IMR-90 (cell line): ENCODE measurements at regions not wholly inside any gene's neighbourhood (a gene's known extent, or its start where the extent isn't known, plus 50 kb on each side); places are given as distances from the start of the nearest gene placed in this dataset.

Source experiments
- ATAC-seq: fragments of 200-7000 bp; cut with Tn5 transposase; 2 replicates; pipeline ENCODE4 v1.9.1; 2020; ENCODE audit warnings: low read depth, mild to moderate bottlenecking, moderate library complexity
- BruUV-seq: library from RNA; stranded (reverse); fragments of 400-500 nt; replicated peaks from 2 replicates; lab custom pipeline; 2021; lab: Mats Ljungman, UMichigan
- CTCF ChIA-PET: fragments of 300-600 bp; formaldehyde crosslinking; extraction: SDS; loops from one replicate; lab custom pipeline; 2021; ENCODE audit warnings: antibody characterized with exemption; lab: Yijun Ruan, JAX
- POLR2A ChIA-PET: fragments of 300-600 bp; sonication (Branson Sonifier 250); formaldehyde crosslinking; loops from one replicate; lab custom pipeline; 2022; ENCODE audit warnings: antibody characterized with exemption; ENCODE audit not compliant: unreplicated experiment; lab: Charles Lee
- DNase-seq: peaks from one replicate; pipeline ENCODE4 v3.0.0; 2013
- H2AFZ ChIP-seq: replicated peaks from 2 replicates; pipeline ENCODE3; 2013; ENCODE audit warnings: low read length, mild to moderate bottlenecking; ENCODE audit not compliant: poor library complexity
- H2AK5ac ChIP-seq: 2 replicates; pipeline ENCODE4 v1.6.1; 2013; ENCODE audit warnings: low read depth, low read length, inconsistent platforms
- H2AK9ac ChIP-seq: replicated peaks from 2 replicates; pipeline ENCODE3; 2013; ENCODE audit warnings: mild to moderate bottlenecking, low read depth, low read length, moderate library complexity; ENCODE audit not compliant: poor library complexity
- H2BK120ac ChIP-seq: 2 replicates; pipeline ENCODE4 v1.6.1; 2013; ENCODE audit warnings: low read depth, low read length, inconsistent platforms
- H2BK15ac ChIP-seq: 3 replicates; pipeline ENCODE4 v1.6.1; 2013; ENCODE audit warnings: low read depth, low read length, inconsistent platforms
- H2BK20ac ChIP-seq: 2 replicates; pipeline ENCODE4 v1.6.1; 2013; ENCODE audit warnings: low read depth, mild to moderate bottlenecking, inconsistent platforms, low read length, moderate library complexity
- H2BK5ac ChIP-seq: 2 replicates; pipeline ENCODE4 v1.6.1; 2013; ENCODE audit warnings: mild to moderate bottlenecking, low read depth, low read length, inconsistent platforms; ENCODE audit not compliant: poor library complexity, severe bottlenecking
- H3K14ac ChIP-seq: replicated peaks from 2 replicates; pipeline ENCODE4 v1.6.1; 2013; ENCODE audit warnings: low read depth, low read length, inconsistent platforms
- H3K18ac ChIP-seq: 2 replicates; pipeline ENCODE4 v1.6.1; 2013; ENCODE audit warnings: low read depth, low read length, control low read depth
- H3K23ac ChIP-seq: 2 replicates; pipeline ENCODE4 v1.6.1; 2013; ENCODE audit warnings: low read depth, low read length, inconsistent platforms
- H3K27ac ChIP-seq: 2 replicates; pipeline ENCODE4 v1.5.1; 2013; ENCODE audit warnings: mild to moderate bottlenecking, control low read depth, low read length; ENCODE audit not compliant: insufficient read depth
- H3K27me3 ChIP-seq: 2 replicates; pipeline ENCODE4 v1.6.1; 2013; ENCODE audit warnings: low read length; ENCODE audit not compliant: control insufficient read depth, insufficient read depth
- H3K36me3 ChIP-seq: 2 replicates; pipeline ENCODE4 v1.6.1; 2013; ENCODE audit warnings: low read length, mixed read lengths; ENCODE audit not compliant: control insufficient read depth, insufficient read depth
- H3K4ac ChIP-seq: 2 replicates; pipeline ENCODE4 v1.6.1; 2013; ENCODE audit warnings: low read depth, low read length, inconsistent platforms
- H3K4me1 ChIP-seq: 2 replicates; pipeline ENCODE4 v1.6.1; 2013; ENCODE audit warnings: low read length, mixed read lengths; ENCODE audit not compliant: control insufficient read depth, insufficient read depth
- H3K4me2 ChIP-seq: 2 replicates; pipeline ENCODE4 v1.6.1; 2013; ENCODE audit warnings: low read depth, mild to moderate bottlenecking, control low read depth, low read length, moderate library complexity
- H3K4me3 ChIP-seq: 2 replicates; pipeline ENCODE4 v1.5.1; 2013; ENCODE audit warnings: low read depth, mild to moderate bottlenecking, control low read depth, low read length, moderate library complexity; ENCODE audit not compliant: insufficient read depth
- H3K56ac ChIP-seq: 2 replicates; pipeline ENCODE4 v1.6.1; 2013; ENCODE audit warnings: low read length, inconsistent platforms; ENCODE audit not compliant: insufficient read depth; ENCODE audit errors: extremely low read depth
- H3K79me1 ChIP-seq, 2 experiments: 2 replicates each; pipeline ENCODE4 v1.6.1; 2013; ENCODE audit warnings: low read length in 2 of 2, inconsistent platforms in 1 of 2, low read depth in 1 of 2
- H3K9ac ChIP-seq: 2 replicates; pipeline ENCODE4 v1.6.1; 2013; ENCODE audit warnings: low read depth, low read length, control low read depth
- H3K9me1 ChIP-seq: 2 replicates; pipeline ENCODE4 v1.6.1; 2013; ENCODE audit warnings: low read length, inconsistent platforms; ENCODE audit not compliant: insufficient read depth
- H3K9me3 ChIP-seq: 2 replicates; pipeline ENCODE4 v1.6.1; 2013; ENCODE audit warnings: low read length; ENCODE audit not compliant: control insufficient read depth, insufficient read depth
- H4K20me1 ChIP-seq: 2 replicates; pipeline ENCODE4 v1.6.1; 2013; ENCODE audit warnings: low read length, inconsistent platforms; ENCODE audit not compliant: insufficient read depth
- H4K5ac ChIP-seq: 2 replicates; pipeline ENCODE4 v1.6.1; 2013; ENCODE audit warnings: mild to moderate bottlenecking, low read depth, low read length, control low read depth
- H4K8ac ChIP-seq, 2 experiments: 2 replicates each; pipeline ENCODE4 v1.6.1; 2013; ENCODE audit warnings: low read depth in 2 of 2, low read length in 2 of 2, control low read depth in 1 of 2, inconsistent platforms in 1 of 2
- H4K91ac ChIP-seq: 2 replicates; pipeline ENCODE4 v1.6.1; 2013; ENCODE audit warnings: low read depth, low read length, inconsistent platforms; ENCODE audit not compliant: insufficient read depth
- CHD1 ChIP-seq: IDR thresholded peaks from 2 replicates; pipeline ENCODE4 v1.6.1; 2012; ENCODE audit warnings: low read depth, low read length, improper control_type of control experiment
- CTCF ChIP-seq: conservative IDR thresholded peaks from 2 replicates; pipeline ENCODE4 v1.5.1; 2012; ENCODE audit warnings: mild to moderate bottlenecking, low read depth, low read length, improper control_type of control experiment
- MAFK ChIP-seq: IDR thresholded peaks from 2 replicates; pipeline ENCODE4 v1.6.1; 2012; ENCODE audit warnings: low read depth, low read length, improper control_type of control experiment
- MAZ ChIP-seq: IDR thresholded peaks from 2 replicates; pipeline ENCODE4 v1.6.1; 2012; ENCODE audit warnings: low read depth, mild to moderate bottlenecking, low read length, improper control_type of control experiment, moderate library complexity, borderline replicate concordance
- NFE2L2 ChIP-seq: fragments of 150-350 bp; IDR thresholded peaks from 2 replicates; pipeline ENCODE4 v1.6.1; 2016; ENCODE audit warnings: low read depth, mild to moderate bottlenecking, low read length
- POLR2A ChIP-seq: IDR thresholded peaks from 2 replicates; pipeline ENCODE4 v1.6.1; 2012; ENCODE audit warnings: mild to moderate bottlenecking, low read depth, low read length
- RCOR1 ChIP-seq: IDR thresholded peaks from 2 replicates; pipeline ENCODE4 v1.6.1; 2012; ENCODE audit warnings: mild to moderate bottlenecking, low read length, improper control_type of control experiment; ENCODE audit not compliant: insufficient replicate concordance
- RFX5 ChIP-seq: IDR thresholded peaks from 2 replicates; pipeline ENCODE4 v1.8.0; 2012; ENCODE audit warnings: low read depth, mild to moderate bottlenecking, low read length, moderate library complexity
- WGBS, 2 experiments: methylation state at CpG; one replicate each; pipeline versions ENCODE4 v1.1.5 to v1.1.7; 2013; ENCODE audit warnings: missing lambda C conversion rate in 2 of 2; ENCODE audit not compliant: insufficient read length in 1 of 2; ENCODE audit errors: extremely low coverage in 2 of 2; 5-methylcytosine and 5-hydroxymethylcytosine counted together
- dilution Hi-C: fragments of 300-500 bp; cut with HindIII; formaldehyde crosslinking; loops from one replicate; pipeline ENCODE4 v1.14.3; 2018; ENCODE audit warnings: low sequenced_read_pairs; ENCODE audit not compliant: unreplicated experiment
- in situ Hi-C: fragments of 300-500 bp; cut with MboI; formaldehyde crosslinking; loops from 3 replicates; pipeline ENCODE4 v1.14.3; 2019; ENCODE audit warnings: low sequenced_read_pairs, inconsistent platforms, mixed read lengths
- intact Hi-C: fragments of 100-400 bp; cut with micrococcal nuclease; formaldehyde crosslinking; loops from 2 replicates; pipeline ENCODE4 v1.10.0; 2022
- TF ChIP-seq, protein P1 (sequence below): fragments of 150-350 bp; IDR thresholded peaks from 2 replicates; pipeline ENCODE4 v1.6.1; 2016; ENCODE audit warnings: low read depth, mild to moderate bottlenecking, low read length, moderate library complexity, borderline replicate concordance
- TF ChIP-seq, protein P2 (sequence below): fragments of 150-350 bp; IDR thresholded peaks from 2 replicates; pipeline ENCODE4 v1.6.1; 2017; ENCODE audit warnings: mild to moderate bottlenecking, antibody characterized with exemption, low read length, low read depth

DNA sequence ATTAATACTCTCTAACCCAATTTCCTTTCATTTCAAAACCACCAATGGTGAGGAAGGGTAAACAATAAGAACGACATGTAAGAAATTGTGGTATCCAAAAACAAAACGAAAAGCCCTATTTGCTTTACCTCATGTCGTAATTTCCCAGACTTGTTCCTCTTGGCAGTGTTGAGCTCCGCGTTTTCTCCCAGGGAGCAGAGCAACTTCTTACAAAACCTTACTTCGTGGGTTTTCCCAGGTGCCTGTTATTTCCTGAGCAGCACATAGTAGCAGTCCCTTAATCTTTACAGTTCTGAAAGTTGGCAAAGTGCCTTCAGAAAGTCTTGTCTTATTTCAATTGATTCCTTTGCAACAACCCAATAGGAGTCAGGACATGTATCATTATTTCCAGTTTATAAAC, 207.9 kb upstream of the MARCKS start:
- no peak overlapping the region for H3K9ac ChIP-seq
- no peaks in the 10 kb centered on the region for H3K36me3 ChIP-seq
- H2BK5ac ChIP-seq = no peak overlapping the region
- H2BK120ac ChIP-seq = no peak overlapping the region
- no peak overlapping the region for H3K23ac ChIP-seq
- no peak overlapping the region for H2AK9ac ChIP-seq
- dilution Hi-C loops = no loop called here
- no peak overlapping the region for H2BK15ac ChIP-seq
- H3K4me1 ChIP-seq = no peaks in the 10 kb centered on the region; the same call in 1 of the 2 replicates
- no peaks in the 10 kb centered on the region for H3K79me1 ChIP-seq
- H3K4me2 ChIP-seq = no peak overlapping the region
- no peak overlapping the region for H3K4ac ChIP-seq
- H3K18ac ChIP-seq = no peak overlapping the region
- DNase-seq = no peak
- no peak overlapping the region for H4K91ac ChIP-seq
- H3K14ac ChIP-seq = no peak overlapping the region
- H3K56ac ChIP-seq = no peak overlapping the region
- no peak overlapping the region for H2AFZ ChIP-seq
- H4K20me1 ChIP-seq = peaks cover 4% of the 10 kb centered on the region; the same call in 1 of the 2 replicates
- H3K9me1 ChIP-seq = no peaks in the 10 kb centered on the region; the same call in 1 of the 2 replicates
- in situ Hi-C loops = no loop called here
- intact Hi-C loops = no loop called here
- H2AK5ac ChIP-seq = no peak overlapping the region
- H2BK20ac ChIP-seq = no peak overlapping the region
- no peak for TF ChIP-seq MAZ
- TF ChIP-seq CTCF = no peak
- no peak for TF ChIP-seq NFE2L2
- TF ChIP-seq, protein P1, sequence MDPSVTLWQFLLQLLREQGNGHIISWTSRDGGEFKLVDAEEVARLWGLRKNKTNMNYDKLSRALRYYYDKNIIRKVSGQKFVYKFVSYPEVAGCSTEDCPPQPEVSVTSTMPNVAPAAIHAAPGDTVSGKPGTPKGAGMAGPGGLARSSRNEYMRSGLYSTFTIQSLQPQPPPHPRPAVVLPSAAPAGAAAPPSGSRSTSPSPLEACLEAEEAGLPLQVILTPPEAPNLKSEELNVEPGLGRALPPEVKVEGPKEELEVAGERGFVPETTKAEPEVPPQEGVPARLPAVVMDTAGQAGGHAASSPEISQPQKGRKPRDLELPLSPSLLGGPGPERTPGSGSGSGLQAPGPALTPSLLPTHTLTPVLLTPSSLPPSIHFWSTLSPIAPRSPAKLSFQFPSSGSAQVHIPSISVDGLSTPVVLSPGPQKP = no peak
- TF ChIP-seq CHD1 = no peak
- no peak for TF ChIP-seq RCOR1
- TF ChIP-seq MAFK = no peak
- no peak for TF ChIP-seq POLR2A
- TF ChIP-seq, protein P2, sequence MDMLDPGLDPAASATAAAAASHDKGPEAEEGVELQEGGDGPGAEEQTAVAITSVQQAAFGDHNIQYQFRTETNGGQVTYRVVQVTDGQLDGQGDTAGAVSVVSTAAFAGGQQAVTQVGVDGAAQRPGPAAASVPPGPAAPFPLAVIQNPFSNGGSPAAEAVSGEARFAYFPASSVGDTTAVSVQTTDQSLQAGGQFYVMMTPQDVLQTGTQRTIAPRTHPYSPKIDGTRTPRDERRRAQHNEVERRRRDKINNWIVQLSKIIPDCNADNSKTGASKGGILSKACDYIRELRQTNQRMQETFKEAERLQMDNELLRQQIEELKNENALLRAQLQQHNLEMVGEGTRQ = no peak
- TF ChIP-seq RFX5 = no peak
- H4K8ac ChIP-seq = no peak overlapping the region
- H3K27me3 ChIP-seq = no peaks in the 10 kb centered on the region; the same call in 1 of the 2 replicates
- WGBS, 2 experiments = 90% methylated on average over 4 of the region's 6 CpGs; no CpG with 5 or more reads in 1 of the 2 experiments
- POLR2A ChIA-PET = no interaction called here
- H3K4me3 ChIP-seq = no peak overlapping the region
- no peaks in the 10 kb centered on the region for H3K9me3 ChIP-seq
- CTCF ChIA-PET = no interaction called here
- ATAC-seq = no peak
- BruUV-seq = no TSS peak
- no peak overlapping the region for H3K27ac ChIP-seq
- H4K5ac ChIP-seq = no peak overlapping the region
